ENCODE measurements at regions not wholly inside any gene's neighbourhood (a gene's known extent, or its start where the extent isn't known, plus 50 kb on each side); places are given as distances from the start of the nearest gene placed in this dataset.

DNA sequence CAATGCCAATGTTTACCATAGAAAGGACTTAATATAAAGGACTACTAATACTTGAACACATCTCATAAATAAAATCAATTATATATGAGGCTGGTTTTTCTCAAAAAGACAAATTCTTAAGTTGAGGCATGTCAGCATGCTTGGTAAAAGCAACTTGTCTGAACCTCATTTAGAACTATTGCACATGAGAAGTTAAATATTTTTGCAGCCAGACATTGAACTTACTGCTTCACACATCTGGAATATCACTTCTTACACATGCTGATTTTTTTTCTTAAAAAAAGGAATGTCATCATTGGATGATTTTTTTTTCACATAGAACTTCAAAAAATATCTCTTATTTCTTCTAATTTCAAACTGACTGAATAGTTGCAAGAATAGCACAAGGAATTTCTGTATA lies 609.0 kb downstream of the EPHA4 start:
- Histone ChIP-seq H3K4me1 (replicated peaks) (no peaks in the 10 kb centered on the region), H3K27me3 (replicated peaks; ENCODE audit: insufficient read depth) (no peaks in the 10 kb centered on the region), H3K36me3 (no peaks in the 10 kb centered on the region), H3K4me3 (no peak overlapping the region), H3K9me3 (no peaks in the 10 kb centered on the region), H3K27ac (no peak overlapping the region)
- intact Hi-C loops (cut with DNase I) = no loop called here
- DNase-seq (ENCODE audit: low spot score) = no peak
- TF ChIP-seq POLR2AphosphoS5 (IDR thresholded peaks at IDR 0.05) (no peak), POLR2A (IDR thresholded peaks at IDR 0.05) (no peak)
- TF ChIP-seq, protein P1, sequence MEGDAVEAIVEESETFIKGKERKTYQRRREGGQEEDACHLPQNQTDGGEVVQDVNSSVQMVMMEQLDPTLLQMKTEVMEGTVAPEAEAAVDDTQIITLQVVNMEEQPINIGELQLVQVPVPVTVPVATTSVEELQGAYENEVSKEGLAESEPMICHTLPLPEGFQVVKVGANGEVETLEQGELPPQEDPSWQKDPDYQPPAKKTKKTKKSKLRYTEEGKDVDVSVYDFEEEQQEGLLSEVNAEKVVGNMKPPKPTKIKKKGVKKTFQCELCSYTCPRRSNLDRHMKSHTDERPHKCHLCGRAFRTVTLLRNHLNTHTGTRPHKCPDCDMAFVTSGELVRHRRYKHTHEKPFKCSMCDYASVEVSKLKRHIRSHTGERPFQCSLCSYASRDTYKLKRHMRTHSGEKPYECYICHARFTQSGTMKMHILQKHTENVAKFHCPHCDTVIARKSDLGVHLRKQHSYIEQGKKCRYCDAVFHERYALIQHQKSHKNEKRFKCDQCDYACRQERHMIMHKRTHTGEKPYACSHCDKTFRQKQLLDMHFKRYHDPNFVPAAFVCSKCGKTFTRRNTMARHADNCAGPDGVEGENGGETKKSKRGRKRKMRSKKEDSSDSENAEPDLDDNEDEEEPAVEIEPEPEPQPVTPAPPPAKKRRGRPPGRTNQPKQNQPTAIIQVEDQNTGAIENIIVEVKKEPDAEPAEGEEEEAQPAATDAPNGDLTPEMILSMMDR (IDR thresholded peaks at IDR 0.05) = no peak

DNA sequence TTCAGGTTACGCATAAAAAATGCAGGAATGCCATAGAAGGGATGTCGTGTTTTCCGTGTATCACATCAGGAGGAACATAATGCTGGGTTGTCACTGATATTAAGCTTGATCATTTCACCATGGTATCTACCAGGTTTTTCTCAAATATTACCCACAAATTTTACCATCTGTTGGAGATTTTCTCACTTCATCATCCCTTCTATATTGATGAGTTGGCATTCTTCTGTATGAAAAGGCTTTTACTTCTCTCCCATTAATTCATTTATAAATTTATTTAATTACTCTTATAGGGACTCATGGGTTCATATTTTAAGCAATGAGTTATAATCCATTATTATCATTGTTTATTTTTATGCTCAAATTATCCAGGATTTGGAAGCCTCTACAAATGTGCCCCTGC lies 608.2 kb downstream of the EPHA4 start:
- H3K9me3 ChIP-seq = no peaks in the 10 kb centered on the region
- 93% methylated on average over 3 of the region's 3 CpGs for WGBS
- no peak overlapping the region for H3K27ac ChIP-seq
- no peak overlapping the region for H3K4me3 ChIP-seq
- intact Hi-C loops (cut with DNase I) = no loop called here
- H3K27me3 ChIP-seq (replicated peaks; ENCODE audit: insufficient read depth) = no peaks in the 10 kb centered on the region
- no peaks in the 10 kb centered on the region for H3K36me3 ChIP-seq
- H3K4me1 ChIP-seq (replicated peaks) = no peaks in the 10 kb centered on the region
- DNase-seq (ENCODE audit: low spot score) = no peak
- no peak for TF ChIP-seq POLR2AphosphoS5 (IDR thresholded peaks at IDR 0.05)
- TF ChIP-seq POLR2A (IDR thresholded peaks at IDR 0.05) = no peak
- TF ChIP-seq, protein P1 (IDR thresholded peaks at IDR 0.05) = no peak

- H3K27me3 ChIP-seq (replicated peaks; ENCODE audit: insufficient read depth) = no peaks in the 10 kb centered on the region
- intact Hi-C loops (cut with DNase I) = no loop called here
- 42% methylated on average over 3 of the region's 3 CpGs for WGBS
- H3K9me3 ChIP-seq = no peaks in the 10 kb centered on the region
- DNase-seq (ENCODE audit: low spot score) = no peak
- H3K4me1 ChIP-seq (replicated peaks) = no peaks in the 10 kb centered on the region
- no peak overlapping the region for H3K27ac ChIP-seq
- TF ChIP-seq POLR2A (IDR thresholded peaks at IDR 0.05) (no peak), POLR2AphosphoS5 (IDR thresholded peaks at IDR 0.05) (no peak)
- TF ChIP-seq, protein P1 (IDR thresholded peaks at IDR 0.05) = no peak
- H3K36me3 ChIP-seq = no peaks in the 10 kb centered on the region
- no peak overlapping the region for H3K4me3 ChIP-seq
Observed at GRCh38 chr2:220966636-220967035, 605.5 kb downstream of the EPHA4 start.

- 25% methylated on average over 3 of the region's 3 CpGs for WGBS
Observed at GRCh38 chr2:220969348-220969747, 602.8 kb downstream of the EPHA4 start.

More at GRCh38 chr2:220969348-220969747, 602.8 kb downstream of the EPHA4 start:
- H3K36me3 ChIP-seq = no peaks in the 10 kb centered on the region
- no peak overlapping the region for H3K27ac ChIP-seq
- H3K4me3 ChIP-seq = no peak overlapping the region
- TF ChIP-seq, protein P1 (IDR thresholded peaks at IDR 0.05) = peak in 2 of 4 experiments; percentile 7 to 15
- TF ChIP-seq POLR2A (IDR thresholded peaks at IDR 0.05) (no peak), POLR2AphosphoS5 (IDR thresholded peaks at IDR 0.05) (peak; percentile 77)
- intact Hi-C loops (cut with DNase I) = no loop called here
- H3K27me3 ChIP-seq (replicated peaks; ENCODE audit: insufficient read depth) = no peaks in the 10 kb centered on the region
- no peaks in the 10 kb centered on the region for H3K4me1 ChIP-seq (replicated peaks)
- DNase-seq (ENCODE audit: low spot score) = peak; percentile 22
- no peaks in the 10 kb centered on the region for H3K9me3 ChIP-seq
